ENCODE measurements at regions not wholly inside any gene's neighbourhood (a gene's known extent, or its start where the extent isn't known, plus 50 kb on each side); places are given as distances from the start of the nearest gene placed in this dataset.

DNA sequence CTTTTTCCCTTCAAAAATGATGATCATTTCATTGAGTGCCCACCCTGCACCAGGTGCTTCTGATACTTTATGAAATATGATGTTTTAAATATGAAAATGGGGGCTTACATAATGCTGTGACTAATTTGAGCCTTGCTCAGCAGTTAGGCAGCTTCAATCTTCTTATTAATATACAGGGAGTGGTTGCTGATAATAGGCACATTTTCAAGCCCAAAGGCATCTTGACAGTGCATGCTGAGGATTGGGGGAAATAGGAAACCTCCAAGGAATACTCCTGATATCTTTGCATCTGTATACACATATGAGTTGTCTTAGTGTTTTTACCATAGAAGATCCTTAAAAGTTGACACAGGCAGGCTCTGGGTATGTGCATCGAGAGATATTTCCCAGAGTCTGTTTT lies 262.3 kb upstream of the SASH1 start:
- intact Hi-C loops (cut with DNase I), result no loop called here
- Histone ChIP-seq H3K27me3 (ENCODE audit: insufficient read depth in 3 of 3, low read length in 2 of 3) (peaks cover 0 to 4% (median 0%) of the 10 kb centered on the region in 3 donors), H3K36me3 (ENCODE audit: insufficient read depth in 1 of 2, low read depth in 1 of 2) (no peaks in the 10 kb centered on the region), H3K4me1 (no peaks in the 10 kb centered on the region), H3K4me3 (no peak overlapping the region), H3K9me3 (no peaks in the 10 kb centered on the region), H3K27ac (no peak overlapping the region)
- TF ChIP-seq, protein P1, sequence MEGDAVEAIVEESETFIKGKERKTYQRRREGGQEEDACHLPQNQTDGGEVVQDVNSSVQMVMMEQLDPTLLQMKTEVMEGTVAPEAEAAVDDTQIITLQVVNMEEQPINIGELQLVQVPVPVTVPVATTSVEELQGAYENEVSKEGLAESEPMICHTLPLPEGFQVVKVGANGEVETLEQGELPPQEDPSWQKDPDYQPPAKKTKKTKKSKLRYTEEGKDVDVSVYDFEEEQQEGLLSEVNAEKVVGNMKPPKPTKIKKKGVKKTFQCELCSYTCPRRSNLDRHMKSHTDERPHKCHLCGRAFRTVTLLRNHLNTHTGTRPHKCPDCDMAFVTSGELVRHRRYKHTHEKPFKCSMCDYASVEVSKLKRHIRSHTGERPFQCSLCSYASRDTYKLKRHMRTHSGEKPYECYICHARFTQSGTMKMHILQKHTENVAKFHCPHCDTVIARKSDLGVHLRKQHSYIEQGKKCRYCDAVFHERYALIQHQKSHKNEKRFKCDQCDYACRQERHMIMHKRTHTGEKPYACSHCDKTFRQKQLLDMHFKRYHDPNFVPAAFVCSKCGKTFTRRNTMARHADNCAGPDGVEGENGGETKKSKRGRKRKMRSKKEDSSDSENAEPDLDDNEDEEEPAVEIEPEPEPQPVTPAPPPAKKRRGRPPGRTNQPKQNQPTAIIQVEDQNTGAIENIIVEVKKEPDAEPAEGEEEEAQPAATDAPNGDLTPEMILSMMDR (IDR thresholded peaks at IDR 0.05), result no peak
- 90 to 97% (median 95%) methylated on average over 1 of the region's 1 CpG for WGBS, 3 donors
- ATAC-seq, result no peak
- no peak for DNase-seq

DNA sequence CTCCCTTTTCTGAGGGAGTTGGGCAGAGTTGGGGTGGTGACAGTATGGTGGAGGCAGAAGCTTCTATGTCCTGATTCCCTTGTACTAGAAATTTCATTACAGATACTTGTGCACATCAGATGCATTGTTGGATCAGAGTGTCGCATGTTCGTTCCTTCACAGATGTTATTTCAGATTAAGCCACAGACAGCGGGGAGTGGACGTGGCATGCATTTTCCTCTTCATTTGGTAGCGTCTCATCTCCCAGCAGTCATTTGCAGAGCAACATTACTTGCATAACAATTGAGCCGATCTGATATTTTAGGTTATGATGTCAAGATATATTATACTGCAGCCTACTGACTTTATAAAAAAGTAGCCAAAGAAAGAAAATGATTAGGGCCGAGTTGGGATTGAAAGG lies 261.6 kb upstream of the SASH1 start:
- intact Hi-C loops (cut with DNase I), result no loop called here
- DNase-seq (no peak), ATAC-seq (no peak)
- WGBS, 3 donors, result 68 to 70% (median 68%) methylated on average over 7 of the region's 7 CpGs
- no peaks in the 10 kb centered on the region for H3K4me1 ChIP-seq
- no peaks in the 10 kb centered on the region for H3K9me3 ChIP-seq
- TF ChIP-seq, protein P1 (IDR thresholded peaks at IDR 0.05), result no peak
- no peak overlapping the region for H3K27ac ChIP-seq
- H3K4me3 ChIP-seq, result no peak overlapping the region
- peaks cover 0 to 4% (median 0%) of the 10 kb centered on the region in 3 donors for H3K27me3 ChIP-seq (ENCODE audit: insufficient read depth in 3 of 3, low read length in 2 of 3)
- no peaks in the 10 kb centered on the region for H3K36me3 ChIP-seq (ENCODE audit: insufficient read depth in 1 of 2, low read depth in 1 of 2)

DNA sequence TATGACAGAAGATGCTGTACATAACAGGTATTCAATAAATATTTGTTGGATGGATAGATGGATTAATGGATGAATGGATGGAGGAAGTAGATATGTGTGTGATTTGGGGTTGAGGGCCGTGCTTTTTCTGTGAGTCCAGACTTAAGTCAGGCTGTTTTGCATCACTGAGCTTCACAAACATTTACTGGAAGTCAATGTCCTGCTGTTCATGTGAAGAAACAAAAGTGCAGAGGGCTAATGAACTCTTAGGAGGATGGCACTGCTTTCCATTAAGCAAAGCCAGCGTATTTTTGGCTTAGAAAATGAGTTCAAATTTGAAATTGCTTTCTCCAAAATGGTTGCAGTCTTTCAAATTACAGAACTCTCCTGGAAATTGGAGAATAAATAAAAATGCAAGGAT lies 260.6 kb upstream of the SASH1 start:
- 38 to 48% (median 39%) methylated on average over 2 of the region's 2 CpGs for WGBS, 3 donors
- no peak for DNase-seq

DNA sequence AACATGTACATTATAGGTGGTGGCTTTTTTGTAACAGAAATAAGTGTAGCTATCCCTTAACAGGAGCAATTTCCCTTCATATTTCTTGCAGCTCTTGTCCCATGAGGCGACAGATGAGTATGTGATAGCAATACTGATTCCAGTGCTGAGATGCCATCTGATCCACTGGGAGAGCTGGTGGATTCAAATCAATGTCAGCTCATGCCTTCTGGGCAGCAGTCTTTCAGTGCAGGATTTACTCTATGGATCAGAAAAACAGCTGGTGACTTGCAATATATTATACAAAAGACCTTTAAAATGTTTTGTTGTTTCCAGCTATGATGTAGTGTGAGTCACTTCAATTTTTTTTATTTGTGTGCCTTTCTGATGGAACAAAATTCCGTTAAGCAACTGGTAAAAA lies 259.9 kb upstream of the SASH1 start:
- TF ChIP-seq, protein P1 (IDR thresholded peaks at IDR 0.05), result no peak
- Histone ChIP-seq H3K4me3 (no peak overlapping the region), H3K27me3 (ENCODE audit: insufficient read depth in 3 of 3, low read length in 2 of 3) (peaks cover 0 to 6% (median 0%) of the 10 kb centered on the region in 3 donors), H3K27ac (no peak overlapping the region), H3K36me3 (ENCODE audit: insufficient read depth in 1 of 2, low read depth in 1 of 2) (no peaks in the 10 kb centered on the region), H3K9me3 (no peaks in the 10 kb centered on the region), H3K4me1 (no peaks in the 10 kb centered on the region)
- intact Hi-C loops (cut with DNase I), result no loop called here
- 39 to 52% (median 45%) methylated on average over 2 of the region's 2 CpGs for WGBS, 3 donors
- no peak for DNase-seq
- ATAC-seq, result no peak

More for the DNA sequence above, 260.6 kb upstream of the SASH1 start:
- TF ChIP-seq, protein P1 (IDR thresholded peaks at IDR 0.05), result no peak
- H3K27ac ChIP-seq, result no peak overlapping the region
- no peaks in the 10 kb centered on the region for H3K9me3 ChIP-seq
- H3K36me3 ChIP-seq (ENCODE audit: insufficient read depth in 1 of 2, low read depth in 1 of 2), result no peaks in the 10 kb centered on the region
- no peak for ATAC-seq
- intact Hi-C loops (cut with DNase I), result no loop called here
- H3K27me3 ChIP-seq (ENCODE audit: insufficient read depth in 3 of 3, low read length in 2 of 3), result peaks cover 0 to 6% (median 0%) of the 10 kb centered on the region in 3 donors
- no peak overlapping the region for H3K4me3 ChIP-seq
- H3K4me1 ChIP-seq, result no peaks in the 10 kb centered on the region

DNA sequence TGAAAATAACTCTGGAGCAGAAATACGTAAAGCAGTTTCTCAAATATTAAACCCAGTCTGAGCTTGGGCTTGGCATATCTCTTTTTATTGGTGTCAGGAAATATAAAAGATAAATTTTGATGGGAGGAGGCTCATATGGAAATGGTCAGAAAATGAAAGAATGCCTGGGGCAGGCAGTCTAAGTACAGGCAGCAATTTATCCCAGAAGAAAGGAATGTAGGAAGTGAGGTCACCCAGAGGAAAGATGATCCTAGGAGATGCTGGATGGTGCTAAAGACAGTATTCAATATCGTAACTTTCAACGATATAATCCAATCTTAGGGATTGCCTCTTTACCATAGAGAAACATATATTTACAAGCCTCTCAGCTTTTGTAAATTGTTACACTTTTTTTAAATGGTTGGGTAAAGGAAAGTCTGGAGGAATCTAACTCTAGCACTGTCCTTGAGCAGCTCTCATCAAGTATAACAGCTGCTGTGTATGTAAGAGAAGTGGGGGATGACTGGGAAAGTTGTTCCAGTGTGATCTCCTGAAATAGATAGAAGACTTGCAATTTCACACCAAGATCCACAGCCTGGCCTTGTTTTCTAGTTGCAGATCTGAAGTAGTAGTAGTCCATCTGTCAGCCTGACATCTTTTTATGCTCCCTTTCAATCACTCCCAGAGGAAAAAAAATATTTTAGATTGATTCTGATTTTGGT lies 256.9 kb upstream of the SASH1 start:
- no peak overlapping the region for H3K4me3 ChIP-seq
- WGBS, 3 donors, result 43 to 47% (median 47%) methylated on average over 3 of the region's 3 CpGs
- H3K27me3 ChIP-seq (ENCODE audit: insufficient read depth in 3 of 3, low read length in 2 of 3), result peaks cover 0 to 4% (median 0%) of the 10 kb centered on the region in 3 donors
- no peaks in the 10 kb centered on the region for H3K4me1 ChIP-seq
- DNase-seq (no peak), ATAC-seq (no peak)
- H3K27ac ChIP-seq, result no peak overlapping the region
- TF ChIP-seq, protein P1 (IDR thresholded peaks at IDR 0.05), result no peak
- H3K36me3 ChIP-seq (ENCODE audit: insufficient read depth in 1 of 2, low read depth in 1 of 2), result no peaks in the 10 kb centered on the region
- intact Hi-C loops (cut with DNase I), result no loop called here
- no peaks in the 10 kb centered on the region for H3K9me3 ChIP-seq
